ENCODE measurements at regions not wholly inside any gene's neighbourhood (a gene's known extent, or its start where the extent isn't known, plus 50 kb on each side); places are given as distances from the start of the nearest gene placed in this dataset.

DNA sequence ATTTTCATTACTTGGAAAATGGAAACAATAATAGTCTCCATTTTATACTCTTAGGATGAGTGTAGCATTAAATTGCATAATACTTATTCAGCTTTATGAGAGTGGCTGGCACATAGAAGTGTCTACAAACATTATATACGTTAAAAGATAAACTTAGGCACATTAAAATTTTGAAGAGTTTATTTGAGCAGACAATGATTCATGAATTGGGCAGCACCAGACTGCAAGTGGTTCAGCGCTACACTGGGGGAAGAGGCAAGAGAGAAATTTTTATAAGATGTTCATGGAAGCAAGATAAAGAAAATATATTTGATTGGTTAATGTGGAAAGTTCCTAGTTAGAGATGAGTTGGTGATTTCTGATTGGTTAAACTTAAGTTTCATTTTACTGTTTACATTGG is 243.7 kb downstream of the RASEF start:
- Mint-ChIP-seq H3K4me1 (peaks cover 6% of the 10 kb centered on the region), H3K36me3 (peaks cover 2% of the 10 kb centered on the region), H3K27me3 (ENCODE audit: low read depth) (no peaks in the 10 kb centered on the region), H3K4me3 (no peak overlapping the region), H3K27ac (no peak overlapping the region), H3K9me3 (peaks cover 21% of the 10 kb centered on the region)
- DNase-seq (ENCODE audit: low spot score in 2 of 2, unreplicated experiment in 2 of 2) = no peak
- TF ChIP-seq, protein P1, sequence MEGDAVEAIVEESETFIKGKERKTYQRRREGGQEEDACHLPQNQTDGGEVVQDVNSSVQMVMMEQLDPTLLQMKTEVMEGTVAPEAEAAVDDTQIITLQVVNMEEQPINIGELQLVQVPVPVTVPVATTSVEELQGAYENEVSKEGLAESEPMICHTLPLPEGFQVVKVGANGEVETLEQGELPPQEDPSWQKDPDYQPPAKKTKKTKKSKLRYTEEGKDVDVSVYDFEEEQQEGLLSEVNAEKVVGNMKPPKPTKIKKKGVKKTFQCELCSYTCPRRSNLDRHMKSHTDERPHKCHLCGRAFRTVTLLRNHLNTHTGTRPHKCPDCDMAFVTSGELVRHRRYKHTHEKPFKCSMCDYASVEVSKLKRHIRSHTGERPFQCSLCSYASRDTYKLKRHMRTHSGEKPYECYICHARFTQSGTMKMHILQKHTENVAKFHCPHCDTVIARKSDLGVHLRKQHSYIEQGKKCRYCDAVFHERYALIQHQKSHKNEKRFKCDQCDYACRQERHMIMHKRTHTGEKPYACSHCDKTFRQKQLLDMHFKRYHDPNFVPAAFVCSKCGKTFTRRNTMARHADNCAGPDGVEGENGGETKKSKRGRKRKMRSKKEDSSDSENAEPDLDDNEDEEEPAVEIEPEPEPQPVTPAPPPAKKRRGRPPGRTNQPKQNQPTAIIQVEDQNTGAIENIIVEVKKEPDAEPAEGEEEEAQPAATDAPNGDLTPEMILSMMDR (IDR thresholded peaks at IDR 0.05; ENCODE audit: unreplicated experiment) = no peak

GRCh38 chr9:82820186-82820585 is 242.8 kb downstream of the RASEF start:
- TF ChIP-seq, protein P1 (IDR thresholded peaks at IDR 0.05; ENCODE audit: unreplicated experiment) = no peak
- peaks cover 2% of the 10 kb centered on the region for H3K36me3 Mint-ChIP-seq
- H3K4me3 Mint-ChIP-seq = no peak overlapping the region
- H3K9me3 Mint-ChIP-seq = peaks cover 23% of the 10 kb centered on the region
- DNase-seq (ENCODE audit: low spot score in 2 of 2, unreplicated experiment in 2 of 2) = no peak
- no peaks in the 10 kb centered on the region for H3K27me3 Mint-ChIP-seq (ENCODE audit: low read depth)
- no peak overlapping the region for H3K27ac Mint-ChIP-seq
- peaks cover 6% of the 10 kb centered on the region for H3K4me1 Mint-ChIP-seq

DNA sequence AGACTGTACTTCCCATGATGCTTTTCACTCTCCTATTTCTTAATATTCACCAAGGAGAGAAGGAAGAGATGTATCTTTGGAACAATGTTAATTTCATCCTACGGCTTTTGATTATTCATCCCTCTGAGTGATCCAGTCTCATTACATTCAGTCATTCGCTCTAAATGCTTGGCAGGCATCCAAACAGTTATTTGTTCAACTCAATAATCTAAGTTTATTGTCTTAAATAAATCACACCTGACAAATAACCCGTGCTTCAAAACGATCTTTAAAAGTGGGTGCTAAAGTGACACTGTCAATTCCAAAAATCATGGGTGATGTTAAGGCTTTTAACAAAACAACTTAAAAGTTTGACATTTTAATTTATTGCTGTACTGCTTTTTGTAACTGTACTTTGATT is 233.1 kb downstream of the RASEF start:
- Mint-ChIP-seq H3K27me3 (ENCODE audit: low read depth) (no peaks in the 10 kb centered on the region), H3K4me1 (no peaks in the 10 kb centered on the region), H3K36me3 (no peaks in the 10 kb centered on the region), H3K4me3 (no peak overlapping the region), H3K27ac (no peak overlapping the region), H3K9me3 (peaks cover 18% of the 10 kb centered on the region)
- no peak for DNase-seq (ENCODE audit: low spot score in 2 of 2, unreplicated experiment in 2 of 2)
- TF ChIP-seq, protein P1 (IDR thresholded peaks at IDR 0.05; ENCODE audit: unreplicated experiment) = no peak

- H3K4me3 Mint-ChIP-seq = no peak overlapping the region
- no peaks in the 10 kb centered on the region for H3K36me3 Mint-ChIP-seq
- peaks cover 19% of the 10 kb centered on the region for H3K9me3 Mint-ChIP-seq
- TF ChIP-seq, protein P1 (IDR thresholded peaks at IDR 0.05; ENCODE audit: unreplicated experiment) = no peak
- H3K4me1 Mint-ChIP-seq = no peaks in the 10 kb centered on the region
- no peaks in the 10 kb centered on the region for H3K27me3 Mint-ChIP-seq (ENCODE audit: low read depth)
- H3K27ac Mint-ChIP-seq = no peak overlapping the region
- no peak for DNase-seq (ENCODE audit: low spot score in 2 of 2, unreplicated experiment in 2 of 2)
Measured at GRCh38 chr9:82865524-82865923, 197.4 kb downstream of the RASEF start.

GRCh38 chr9:82880336-82881050 is 182.4 kb downstream of the RASEF start:
- peaks cover 15% of the 10 kb centered on the region for H3K4me1 Mint-ChIP-seq
- H3K27ac Mint-ChIP-seq = peak overlapping the region; percentile 32
- peaks cover 5% of the 10 kb centered on the region for H3K9me3 Mint-ChIP-seq
- peaks cover 8% of the 10 kb centered on the region for H3K27me3 Mint-ChIP-seq (ENCODE audit: low read depth)
- no peak overlapping the region for H3K4me3 Mint-ChIP-seq
- TF ChIP-seq, protein P1 (IDR thresholded peaks at IDR 0.05; ENCODE audit: unreplicated experiment) = no peak
- H3K36me3 Mint-ChIP-seq = no peaks in the 10 kb centered on the region
- no peak for DNase-seq (ENCODE audit: low spot score in 2 of 2, unreplicated experiment in 2 of 2)

All from mesothelial cell of epicardium (in vitro differentiated cells).